ENCODE measurements at regions not wholly inside any gene's neighbourhood (a gene's known extent, or its start where the extent isn't known, plus 50 kb on each side); places are given as distances from the start of the nearest gene placed in this dataset.

DNA sequence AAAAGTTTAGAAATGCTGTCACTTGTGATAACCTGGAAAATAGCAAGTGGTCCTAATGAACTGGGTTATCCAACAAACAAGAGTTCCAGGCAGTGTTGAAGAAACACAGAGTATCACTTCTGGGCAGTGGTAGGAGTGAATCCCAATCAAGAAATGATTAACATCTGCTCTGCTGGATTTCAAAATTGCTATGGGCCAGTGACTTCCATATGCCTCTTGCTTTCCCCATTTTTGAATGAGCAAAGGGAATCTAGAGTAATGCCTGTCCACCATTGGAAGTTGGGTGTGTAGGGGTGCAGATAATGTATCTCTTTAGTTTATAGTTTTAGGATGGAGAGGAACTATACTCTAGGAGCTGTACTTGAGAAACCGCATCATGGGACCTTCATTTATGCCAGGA, 236.5 kb downstream of the RPLP1 start:
- no peak for TF ChIP-seq CTCF (conservative IDR thresholded peaks at IDR 0.05; ENCODE audit: low read length)
- TF ChIP-seq EZH2phosphoT487 (IDR thresholded peaks at IDR 0.05; ENCODE audit: borderline replicate concordance, low read depth, low read length): no peak
